GM21526 (cell line): ENCODE measurements at regions not wholly inside any gene's neighbourhood (a gene's known extent, or its start where the extent isn't known, plus 50 kb on each side); places are given as distances from the start of the nearest gene placed in this dataset.
"Not testable (repeated sequence)": the region's sequence is repeated elsewhere in the genome, so short reads cannot be mapped to it uniquely, and the experiment has no call there.

Experiments
- ATAC-seq: cut with Tn5 transposase; IDR thresholded peaks from one replicate; pipeline ENCODE4 v1.9.1; 2021; ENCODE audit warnings: moderate library complexity; ENCODE audit not compliant: unreplicated experiment, low FRiP score

DNA sequence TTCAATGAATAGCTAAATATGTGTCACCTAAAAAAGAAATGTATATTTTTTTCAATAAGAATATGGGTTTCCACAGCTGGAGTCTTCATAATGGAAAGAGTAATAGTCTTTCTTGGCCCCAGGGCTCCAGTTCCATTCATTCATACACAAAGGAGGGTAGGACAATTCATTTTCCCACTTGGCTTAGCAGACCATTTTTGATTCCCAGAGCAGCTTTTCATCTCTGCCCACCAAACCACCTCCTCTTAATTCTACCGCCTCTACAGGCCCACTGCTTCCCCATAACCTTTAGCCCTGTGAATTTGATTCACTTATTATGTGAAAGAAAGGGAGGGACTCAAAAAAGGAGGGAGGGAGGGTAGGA, 129.9 kb upstream of the PAK3 start:
- ATAC-seq: no peak

- no peak for ATAC-seq
Observed at GRCh38 chrX:110965409-110966090, 130.4 kb upstream of the PAK3 start.

DNA sequence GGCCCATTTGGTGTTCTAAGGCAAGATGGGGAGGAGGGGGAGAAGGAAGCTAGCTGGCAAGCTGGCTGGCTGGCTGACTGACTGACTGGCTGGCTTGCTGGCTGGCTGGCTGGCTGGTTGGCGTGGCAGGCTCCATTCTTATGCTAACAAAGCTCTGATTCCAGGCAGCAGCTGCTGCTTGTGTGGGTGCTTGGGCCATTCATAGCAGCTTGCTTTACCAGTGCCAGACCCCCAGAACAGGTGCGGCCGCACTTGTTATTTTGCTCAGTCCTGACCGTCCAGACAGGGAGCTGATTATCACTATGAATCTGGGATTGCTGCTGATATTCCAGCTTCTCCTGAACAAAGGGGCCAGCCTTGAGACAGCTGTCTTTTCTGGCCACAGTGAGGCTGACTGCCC, 131.2 kb upstream of the PAK3 start:
- ATAC-seq: no peak

- no peak for ATAC-seq
Observed at GRCh38 chrX:110962451-110962850, 133.5 kb upstream of the PAK3 start.

- ATAC-seq: no peak
Observed at GRCh38 chrX:110955706-110956105, 140.3 kb upstream of the PAK3 start.

DNA sequence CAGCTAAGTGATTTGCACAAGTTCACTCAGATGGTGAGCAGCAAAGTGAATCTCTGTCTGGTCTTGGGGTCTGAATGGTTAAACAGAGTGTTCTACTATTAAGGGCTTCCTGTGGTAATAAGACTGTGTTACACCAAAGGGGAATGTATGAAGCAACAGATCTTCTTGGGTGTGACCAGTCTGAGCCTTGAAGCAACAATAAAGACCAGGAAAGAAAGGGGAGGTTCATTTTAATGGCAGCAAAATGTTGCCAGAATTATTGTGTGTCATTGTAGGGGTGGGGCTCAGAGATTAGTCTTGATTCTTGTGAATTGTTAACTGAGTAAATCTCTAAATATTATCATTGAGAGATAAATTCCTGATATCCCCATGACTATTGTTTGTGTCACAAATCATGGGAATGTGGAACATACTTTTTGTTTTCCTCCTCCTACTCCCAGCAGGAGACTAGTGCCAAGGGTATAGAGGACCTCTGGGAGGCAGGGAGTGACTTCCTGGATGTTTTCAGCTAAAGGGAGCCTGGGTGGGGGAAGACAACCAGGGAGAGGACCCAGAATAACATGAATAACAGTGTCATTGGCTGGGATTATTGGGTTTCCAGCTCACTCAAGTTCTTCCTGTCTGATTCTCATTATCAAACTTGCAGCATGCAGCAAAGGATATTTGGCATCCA, 141.4 kb upstream of the PAK3 start:
- no peak for ATAC-seq

DNA sequence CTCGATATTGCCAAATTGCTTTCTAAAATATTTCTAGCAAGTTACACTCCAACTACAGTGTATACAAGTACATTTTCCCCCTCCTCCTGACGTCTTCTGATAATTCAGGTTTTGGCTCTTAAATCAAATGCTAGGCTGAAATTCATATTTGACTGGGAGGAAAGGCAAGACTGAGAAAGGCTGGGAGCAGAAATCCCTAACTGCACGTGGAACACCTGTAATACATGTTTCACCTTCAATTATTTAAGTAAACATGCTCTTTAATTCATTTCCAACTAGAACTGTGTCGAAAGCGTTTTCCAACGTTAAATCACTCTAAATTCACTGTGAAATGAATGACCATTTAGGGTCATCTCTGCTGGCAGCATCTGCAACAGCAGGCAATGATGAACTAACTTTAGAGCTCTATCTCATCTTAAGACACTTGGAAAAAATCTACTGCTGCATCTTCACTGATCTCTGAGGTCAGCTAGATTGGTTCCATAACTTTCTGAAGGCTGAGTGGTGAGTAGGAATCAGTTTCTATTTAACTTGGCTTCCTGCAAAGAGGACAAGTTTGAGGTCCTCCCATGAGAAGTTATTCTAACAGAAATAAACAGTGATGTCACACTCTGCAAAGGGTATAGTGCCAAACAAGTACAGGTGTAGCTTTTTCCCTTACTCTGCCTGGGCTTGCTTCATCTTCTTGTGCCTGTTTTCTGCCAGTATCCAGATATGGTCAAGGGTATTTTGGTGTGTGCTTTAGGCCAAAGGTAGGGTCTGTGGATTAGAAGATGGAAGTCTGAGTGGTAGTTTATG, 144.3 kb upstream of the PAK3 start:
- no peak for ATAC-seq

- ATAC-seq: no peak
Observed at GRCh38 chrX:110944751-110945675, 149.4 kb upstream of the CHRDL1 start.

- no peak for ATAC-seq
Observed at GRCh38 chrX:110944311-110944750, 148.7 kb upstream of the CHRDL1 start.

GRCh38 chrX:110941906-110942305, 146.3 kb upstream of the CHRDL1 start:
- no peak for ATAC-seq

DNA sequence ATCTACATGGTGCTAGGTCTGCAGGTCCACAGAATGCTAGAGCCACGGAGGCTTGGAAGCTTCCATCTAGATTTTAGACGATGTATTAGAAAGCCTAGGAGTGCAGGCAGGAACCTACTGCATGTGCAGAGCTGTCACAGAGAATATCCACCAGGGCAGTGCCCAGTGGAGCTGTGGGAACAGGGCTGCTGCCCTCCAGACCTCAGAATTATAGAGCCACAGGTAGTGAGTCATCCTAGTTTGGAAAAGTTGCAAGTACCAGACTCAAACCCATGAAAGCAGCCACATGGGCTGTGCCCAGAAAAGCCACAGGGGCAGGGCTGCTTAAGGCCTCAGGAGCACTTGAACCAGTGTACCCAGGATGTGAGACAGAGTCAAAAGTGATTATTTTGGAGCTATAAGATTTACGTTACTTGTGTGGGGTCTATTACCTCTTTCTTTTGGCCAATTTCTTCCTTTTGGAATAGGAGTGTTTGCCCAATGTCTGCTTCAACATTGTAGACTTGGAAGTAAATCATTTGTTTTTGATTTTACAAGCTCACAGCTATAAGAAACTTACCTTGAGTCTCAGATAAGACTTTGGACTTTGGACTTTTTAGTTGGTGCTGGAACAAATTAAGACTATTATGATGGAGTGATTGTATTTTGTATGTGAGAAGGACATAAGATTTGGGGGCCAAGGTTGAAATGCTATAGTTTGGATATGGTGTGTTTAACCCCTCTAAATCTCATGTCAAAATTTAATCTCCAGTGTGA, 143.5 kb upstream of the CHRDL1 start:
- ATAC-seq: no peak

DNA sequence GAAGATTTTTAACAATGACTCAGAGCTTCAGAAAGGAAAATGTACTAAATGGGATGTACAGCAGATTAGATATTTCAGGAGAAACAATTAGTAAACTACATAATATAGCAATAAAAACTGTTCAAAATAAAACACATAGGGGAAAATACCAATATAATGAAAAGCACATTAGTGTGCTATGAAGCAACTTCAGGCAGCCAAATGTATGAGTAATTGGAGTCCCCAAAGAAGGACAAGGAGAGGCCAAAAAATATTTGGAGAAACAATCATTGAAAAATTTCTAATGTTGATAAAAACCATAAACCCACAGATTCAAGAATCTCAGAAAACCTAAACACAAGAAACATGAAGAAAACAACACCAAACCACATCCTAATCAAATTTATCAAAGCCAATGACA, 129.3 kb upstream of the CHRDL1 start:
- no peak for ATAC-seq

DNA sequence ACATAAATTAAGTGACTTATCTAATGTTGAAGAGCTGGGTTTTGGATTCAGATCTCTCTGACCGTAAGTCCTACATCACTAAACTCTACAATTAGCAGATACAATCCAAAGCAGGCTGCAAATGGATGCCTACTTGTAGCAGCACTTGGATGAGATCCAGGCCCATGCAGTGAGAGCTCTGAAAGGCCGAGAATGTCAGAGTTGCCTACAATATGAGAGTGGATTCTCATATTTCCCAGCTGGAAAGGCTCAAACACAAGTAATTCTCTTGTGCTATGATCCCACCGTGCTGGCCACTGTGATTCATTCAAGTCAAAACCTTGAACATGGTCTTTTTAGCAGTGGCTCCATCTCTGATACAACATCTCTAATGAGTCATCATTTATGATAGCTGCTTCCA, 125.4 kb upstream of the CHRDL1 start:
- no peak for ATAC-seq

- ATAC-seq: no peak
Observed at GRCh38 chrX:110915570-110915969, 120.0 kb upstream of the CHRDL1 start.

DNA sequence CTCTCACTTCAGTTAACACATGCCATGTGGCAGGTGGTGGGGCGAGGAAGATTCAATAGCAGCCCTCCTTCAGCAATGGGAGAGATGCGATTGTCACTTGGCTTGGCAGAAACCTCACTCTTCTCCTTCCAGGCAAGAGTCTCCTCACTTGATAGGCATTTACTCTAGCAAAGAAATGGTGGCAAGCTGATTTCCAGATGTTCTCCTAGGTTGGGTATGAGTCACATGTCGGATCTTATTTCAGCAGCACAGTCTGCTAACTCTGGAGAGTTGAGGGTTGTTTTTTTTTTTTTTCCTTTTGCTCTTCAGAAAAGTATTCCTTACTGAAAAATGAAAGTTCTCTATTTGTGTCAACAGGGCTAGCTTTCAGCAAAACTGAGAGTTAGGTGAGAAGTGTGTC, 119.5 kb upstream of the CHRDL1 start:
- ATAC-seq: no peak

DNA sequence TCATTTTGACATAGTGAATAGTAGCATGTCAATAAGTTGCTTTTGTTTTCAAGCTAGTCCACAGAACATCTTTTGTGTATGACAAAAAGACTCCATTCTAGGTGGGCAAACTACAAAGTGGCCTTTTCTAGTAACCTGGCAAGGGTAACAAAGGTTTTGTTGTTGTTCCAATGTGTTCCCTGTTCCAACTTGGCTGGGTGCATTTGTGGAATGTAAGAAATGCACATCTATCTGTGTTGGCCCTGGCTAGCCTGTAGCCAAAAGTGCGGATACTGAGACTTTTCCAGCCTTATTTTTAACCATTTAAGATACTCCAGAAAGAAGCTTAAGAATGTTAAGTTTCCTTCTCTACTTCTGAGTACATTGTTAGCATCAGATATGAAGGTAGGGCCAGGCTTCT, 118.7 kb upstream of the CHRDL1 start:
- ATAC-seq: no peak

DNA sequence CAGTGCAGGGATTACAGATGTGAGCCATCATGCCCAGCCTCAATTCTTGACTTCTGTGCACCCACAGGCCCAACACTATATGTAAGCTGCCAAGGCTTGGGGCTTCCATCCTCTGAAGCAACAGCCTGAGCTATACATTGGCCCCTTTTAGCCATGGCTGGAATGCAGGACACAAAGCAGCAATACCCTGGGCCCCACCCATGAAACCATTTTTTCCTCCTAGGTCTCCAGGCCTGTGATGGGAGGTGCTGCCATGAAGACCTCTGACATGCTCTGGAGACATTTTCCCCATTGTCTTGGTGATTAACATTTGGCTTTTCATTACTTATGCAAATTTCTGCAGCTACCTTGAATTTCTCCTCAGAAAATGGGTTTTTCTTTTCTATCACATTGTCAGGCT, 109.1 kb upstream of the CHRDL1 start:
- not testable (repeated sequence) for ATAC-seq

- no peak for ATAC-seq
Observed at GRCh38 chrX:110881971-110882370, 86.4 kb upstream of the CHRDL1 start.

DNA sequence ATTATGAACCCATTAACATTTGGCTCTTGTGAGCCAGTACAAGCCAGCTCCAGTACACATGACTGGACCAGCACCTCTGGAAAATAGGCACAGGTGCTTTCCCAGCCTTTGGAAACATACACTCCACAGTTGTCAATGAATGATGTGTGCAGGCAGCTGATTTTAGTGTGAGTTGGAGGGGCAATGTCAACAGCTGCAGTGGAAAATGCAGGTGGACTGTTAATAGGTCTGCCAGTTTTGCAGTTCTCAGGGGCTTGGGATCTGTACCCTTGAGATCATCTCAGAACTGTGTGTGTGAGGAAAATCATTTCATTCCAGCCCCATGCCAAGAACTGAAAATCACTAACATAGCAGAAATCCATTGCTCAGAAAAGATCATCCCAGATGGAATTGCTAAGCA, 81.7 kb upstream of the CHRDL1 start:
- ATAC-seq: no peak

DNA sequence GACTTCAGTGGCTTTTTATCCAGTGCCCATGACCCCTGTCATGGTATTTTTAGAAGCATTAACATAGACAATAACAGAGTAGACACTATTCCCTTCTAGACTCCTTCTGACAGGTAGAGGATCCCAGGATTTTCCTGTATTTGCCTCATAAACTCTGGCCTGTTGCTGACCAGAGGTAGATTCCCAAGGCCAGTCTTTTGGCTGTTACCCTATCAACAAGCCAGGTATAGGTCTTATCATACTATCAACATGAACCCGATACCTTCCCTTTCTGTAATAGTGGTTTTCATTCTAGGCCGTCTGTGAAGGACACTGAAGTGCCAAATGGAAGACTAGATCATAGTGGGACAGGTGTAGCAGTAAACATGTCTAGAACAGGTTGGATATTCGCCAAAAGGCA, 76.2 kb upstream of the CHRDL1 start:
- no peak for ATAC-seq
